ENCODE measurements at regions not wholly inside any gene's neighbourhood (a gene's known extent, or its start where the extent isn't known, plus 50 kb on each side); places are given as distances from the start of the nearest gene placed in this dataset.

GRCh38 chr16:66222756-66223155, 143.7 kb upstream of the CDH5 start:
- POLR2A ChIA-PET: no interaction called here
- CTCF ChIA-PET: no interaction called here
- no peak for TF ChIP-seq LEF1 (IDR thresholded peaks at IDR 0.05; ENCODE audit: borderline replicate concordance)
- no peak for TF ChIP-seq CTBP1 (IDR thresholded peaks at IDR 0.05; ENCODE audit: borderline replicate concordance)
- TF ChIP-seq NFRKB (IDR thresholded peaks at IDR 0.05): no peak
- TF ChIP-seq L3MBTL2 (conservative IDR thresholded peaks at IDR 0.05): no peak
- TF ChIP-seq ARNT (IDR thresholded peaks at IDR 0.05): no peak
- no peak for TF ChIP-seq BHLHE40 (IDR thresholded peaks at IDR 0.05; ENCODE audit: borderline replicate concordance)
- no peak for TF ChIP-seq FOXK2 (IDR thresholded peaks at IDR 0.05)
- no peak for TF ChIP-seq TARDBP (IDR thresholded peaks at IDR 0.05)
- TF ChIP-seq FOXM1 (IDR thresholded peaks at IDR 0.05; ENCODE audit: borderline replicate concordance): no peak
- DNase-seq (ENCODE audit: extremely low spot score): no peak

- ChIA-PET CTCF (no interaction called here), POLR2A (no interaction called here)
- DNase-seq (ENCODE audit: extremely low spot score): no peak
- TF ChIP-seq HDGF (IDR thresholded peaks at IDR 0.05; ENCODE audit: borderline replicate concordance) (no peak), ARNT (IDR thresholded peaks at IDR 0.05) (no peak)
These were observed 145.8 kb upstream of the CDH5 start for GRCh38 chr16:66220702-66221101.

- CTCF ChIA-PET: no interaction called here
- POLR2A ChIA-PET: no interaction called here
- DNase-seq (ENCODE audit: extremely low spot score): no peak
- TF ChIP-seq SP1 (IDR thresholded peaks at IDR 0.05): no peak
- no peak for TF ChIP-seq L3MBTL2 (conservative IDR thresholded peaks at IDR 0.05)
- no peak for TF ChIP-seq LEF1 (IDR thresholded peaks at IDR 0.05; ENCODE audit: borderline replicate concordance)
- TF ChIP-seq FOXM1 (IDR thresholded peaks at IDR 0.05; ENCODE audit: borderline replicate concordance): no peak
- TF ChIP-seq TARDBP (IDR thresholded peaks at IDR 0.05): no peak
- no peak for TF ChIP-seq ZNF384 (IDR thresholded peaks at IDR 0.05)
- no peak for TF ChIP-seq FOXA1 (IDR thresholded peaks at IDR 0.05)
- TF ChIP-seq HDGF (IDR thresholded peaks at IDR 0.05; ENCODE audit: borderline replicate concordance): no peak
- no peak for TF ChIP-seq BHLHE40 (IDR thresholded peaks at IDR 0.05; ENCODE audit: borderline replicate concordance)
- TF ChIP-seq NFRKB (IDR thresholded peaks at IDR 0.05): no peak
- no peak for TF ChIP-seq ELF4 (IDR thresholded peaks at IDR 0.05)
- no peak for TF ChIP-seq ARNT (IDR thresholded peaks at IDR 0.05)
- TF ChIP-seq PKNOX1 (IDR thresholded peaks at IDR 0.05): no peak
- TF ChIP-seq FOXK2 (IDR thresholded peaks at IDR 0.05): no peak
- no peak for TF ChIP-seq SUZ12 (IDR thresholded peaks at IDR 0.05)
These were observed 147.0 kb upstream of the CDH5 start for GRCh38 chr16:66219491-66219890.

GRCh38 chr16:66212428-66212827, 154.1 kb upstream of the CDH5 start:
- DNase-seq (ENCODE audit: extremely low spot score): no peak
- TF ChIP-seq PKNOX1 (IDR thresholded peaks at IDR 0.05) (no peak), TARDBP (IDR thresholded peaks at IDR 0.05) (no peak), HDGF (IDR thresholded peaks at IDR 0.05; ENCODE audit: borderline replicate concordance) (no peak), LEF1 (IDR thresholded peaks at IDR 0.05; ENCODE audit: borderline replicate concordance) (no peak), ELF4 (IDR thresholded peaks at IDR 0.05) (no peak), SP1 (IDR thresholded peaks at IDR 0.05) (no peak), FOXK2 (IDR thresholded peaks at IDR 0.05) (no peak), SUZ12 (IDR thresholded peaks at IDR 0.05) (no peak), FOXM1 (IDR thresholded peaks at IDR 0.05; ENCODE audit: borderline replicate concordance) (no peak), CTBP1 (IDR thresholded peaks at IDR 0.05; ENCODE audit: borderline replicate concordance) (no peak), ZNF384 (IDR thresholded peaks at IDR 0.05) (no peak), NFRKB (IDR thresholded peaks at IDR 0.05) (no peak), BHLHE40 (IDR thresholded peaks at IDR 0.05; ENCODE audit: borderline replicate concordance) (no peak), L3MBTL2 (conservative IDR thresholded peaks at IDR 0.05) (no peak), FOXA1 (IDR thresholded peaks at IDR 0.05) (no peak), ARNT (IDR thresholded peaks at IDR 0.05) (no peak)
- POLR2A ChIA-PET: no interaction called here
- CTCF ChIA-PET: no interaction called here

GRCh38 chr16:66211651-66212050, 154.8 kb upstream of the CDH5 start:
- CTCF ChIA-PET: no interaction called here
- POLR2A ChIA-PET: no interaction called here
- TF ChIP-seq SP1 (IDR thresholded peaks at IDR 0.05): no peak
- TF ChIP-seq CTBP1 (IDR thresholded peaks at IDR 0.05; ENCODE audit: borderline replicate concordance): no peak
- TF ChIP-seq ZNF384 (IDR thresholded peaks at IDR 0.05): no peak
- TF ChIP-seq FOXM1 (IDR thresholded peaks at IDR 0.05; ENCODE audit: borderline replicate concordance): no peak
- TF ChIP-seq BHLHE40 (IDR thresholded peaks at IDR 0.05; ENCODE audit: borderline replicate concordance): no peak
- no peak for TF ChIP-seq FOXA1 (IDR thresholded peaks at IDR 0.05)
- no peak for TF ChIP-seq TARDBP (IDR thresholded peaks at IDR 0.05)
- no peak for TF ChIP-seq NFRKB (IDR thresholded peaks at IDR 0.05)
- TF ChIP-seq PKNOX1 (IDR thresholded peaks at IDR 0.05): no peak
- no peak for TF ChIP-seq L3MBTL2 (conservative IDR thresholded peaks at IDR 0.05)
- no peak for TF ChIP-seq SUZ12 (IDR thresholded peaks at IDR 0.05)
- no peak for TF ChIP-seq ARNT (IDR thresholded peaks at IDR 0.05)
- no peak for TF ChIP-seq ELF4 (IDR thresholded peaks at IDR 0.05)
- TF ChIP-seq FOXK2 (IDR thresholded peaks at IDR 0.05): no peak
- no peak for TF ChIP-seq LEF1 (IDR thresholded peaks at IDR 0.05; ENCODE audit: borderline replicate concordance)
- TF ChIP-seq HDGF (IDR thresholded peaks at IDR 0.05; ENCODE audit: borderline replicate concordance): no peak

GRCh38 chr16:66207883-66208265, 158.6 kb upstream of the CDH5 start:
- ChIA-PET CTCF (no interaction called here), POLR2A (no interaction called here)
- no peak for DNase-seq (ENCODE audit: extremely low spot score)
- no peak for TF ChIP-seq L3MBTL2 (conservative IDR thresholded peaks at IDR 0.05)
- no peak for TF ChIP-seq HDGF (IDR thresholded peaks at IDR 0.05; ENCODE audit: borderline replicate concordance)
- TF ChIP-seq ARNT (IDR thresholded peaks at IDR 0.05): no peak
- no peak for TF ChIP-seq TARDBP (IDR thresholded peaks at IDR 0.05)
- TF ChIP-seq FOXK2 (IDR thresholded peaks at IDR 0.05): no peak
- TF ChIP-seq CTBP1 (IDR thresholded peaks at IDR 0.05; ENCODE audit: borderline replicate concordance): no peak
- no peak for TF ChIP-seq BHLHE40 (IDR thresholded peaks at IDR 0.05; ENCODE audit: borderline replicate concordance)

More at GRCh38 chr16:66211651-66212050, 154.8 kb upstream of the CDH5 start:
- no peak for DNase-seq (ENCODE audit: extremely low spot score)

All from HEK293T (cell line).